H1 (cell line): ENCODE measurements at regions not wholly inside any gene's neighbourhood (a gene's known extent, or its start where the extent isn't known, plus 50 kb on each side); places are given as distances from the start of the nearest gene placed in this dataset.

Experiments used
- CTCF ChIA-PET: fragments of 300-600 bp; sonication (Branson Sonifier 250); formaldehyde crosslinking; loops from one replicate; lab custom pipeline; 2021; ENCODE audit not compliant: partially characterized antibody; lab: Charles Lee
- POLR2A ChIA-PET: fragments of 300-600 bp; sonication (Branson Sonifier 250); formaldehyde crosslinking; loops from one replicate; lab custom pipeline; 2021; ENCODE audit warnings: inconsistent platforms; ENCODE audit not compliant: partially characterized antibody; lab: Charles Lee
- DNase-seq, 2 experiments: peaks; one replicate each; pipeline versions ENCODE4 v3.0.0 to v3.0.0-alpha.2; 2010 to 2022; ENCODE audit warnings: low spot score in 2 of 2, low read depth in 1 of 2, mixed read lengths in 1 of 2
- FAIRE-seq: peaks from 2 replicates; lab custom pipeline; 2011; peaks lifted over from hg19 to GRCh38; lab: Jason Lieb, UNC
- H2AFZ ChIP-seq: 2 replicates; pipeline ENCODE4 v1.8.1; 2012; ENCODE audit warnings: low read length, inconsistent platforms
- H2AK5ac ChIP-seq: 2 replicates; pipeline ENCODE4 v1.6.1; 2013; ENCODE audit warnings: low read depth, low read length
- H2BK120ac ChIP-seq: replicated peaks from 2 replicates; pipeline ENCODE3; 2013; ENCODE audit warnings: low read depth, low read length, inconsistent platforms
- H2BK12ac ChIP-seq: 2 replicates; pipeline ENCODE4 v1.6.1; 2013; ENCODE audit warnings: low read depth, low read length
- H2BK15ac ChIP-seq: 2 replicates; pipeline ENCODE4 v1.6.1; 2013; ENCODE audit warnings: low read length
- H2BK20ac ChIP-seq: 2 replicates; pipeline ENCODE4 v1.6.1; 2013; ENCODE audit warnings: low read length
- H2BK5ac ChIP-seq: 2 replicates; pipeline ENCODE4 v1.6.1; 2013; ENCODE audit warnings: low read depth, low read length
- H3K14ac ChIP-seq: 2 replicates; pipeline ENCODE4 v1.6.1; 2013; ENCODE audit warnings: inconsistent platforms; ENCODE audit not compliant: insufficient read length
- H3K18ac ChIP-seq: 2 replicates; pipeline ENCODE4 v1.6.1; 2013; ENCODE audit warnings: low read length; ENCODE audit errors: extremely low read depth
- H3K23ac ChIP-seq: 2 replicates; pipeline ENCODE4 v1.6.1; 2013; ENCODE audit warnings: inconsistent platforms; ENCODE audit not compliant: insufficient read length
- H3K23me2 ChIP-seq: 2 replicates; pipeline ENCODE4 v1.6.1; 2013; ENCODE audit warnings: low read depth, low read length
- H3K27ac ChIP-seq: 2 replicates; pipeline ENCODE4 v1.6.1; 2011; ENCODE audit warnings: low read depth, low read length, inconsistent platforms
- H3K27me3 ChIP-seq, 4 experiments: replicated peaks in 1 of 4; 1 replicate in 1 of 4; 2 replicates in 3 of 4; pipeline versions ENCODE4 v1.6.1 to v1.8.1; 2011 to 2013; ENCODE audit warnings: low read length in 3 of 4, mild to moderate bottlenecking in 3 of 4, inconsistent platforms in 2 of 4, mixed read lengths in 2 of 4, moderate library complexity in 1 of 4; ENCODE audit not compliant: control insufficient read depth in 3 of 4, insufficient read depth in 3 of 4; ENCODE audit errors: extremely low read depth in 1 of 4
- H3K36me3 ChIP-seq, 4 experiments: 2 replicates each; pipeline versions ENCODE4 v1.6.1 to v1.8.1; 2011 to 2013; ENCODE audit warnings: mild to moderate bottlenecking in 4 of 4, low read length in 3 of 4, moderate library complexity in 2 of 4, control low read depth in 1 of 4, inconsistent platforms in 1 of 4; ENCODE audit not compliant: insufficient read depth in 4 of 4, control insufficient read depth in 2 of 4
- H3K4ac ChIP-seq: replicated peaks from 2 replicates; pipeline ENCODE3; 2013; ENCODE audit warnings: low read length, low read depth, mixed read lengths, inconsistent platforms; ENCODE audit not compliant: insufficient read length
- H3K4me1 ChIP-seq, 4 experiments: replicated peaks in 1 of 4; 1 replicate in 1 of 4; 2 replicates in 3 of 4; pipeline versions ENCODE4 v1.6.1 to v1.8.1; 2011 to 2013; ENCODE audit warnings: low read length in 3 of 4, inconsistent platforms in 2 of 4, mixed read lengths in 1 of 4; ENCODE audit not compliant: insufficient read depth in 4 of 4, control insufficient read depth in 3 of 4
- H3K4me2 ChIP-seq, 2 experiments: 2 replicates each; pipeline versions ENCODE4 v1.6.1 to v1.8.1; 2011 to 2013; ENCODE audit warnings: low read depth in 2 of 2, low read length in 2 of 2, control low read depth in 1 of 2, inconsistent platforms in 1 of 2, mild to moderate bottlenecking in 1 of 2; ENCODE audit not compliant: insufficient read depth in 1 of 2
- H3K4me3 ChIP-seq, 4 experiments: fragments of 200-600, 300-600 bp in 1 of 4; sonication (generic), shearing (Covaris generic), sonication (Bioruptor Twin) in 1 of 4; 2 replicates each; pipeline versions ENCODE4 v1.5.1 to v1.8.1; 2011 to 2016; ENCODE audit warnings: low read length in 4 of 4, low read depth in 3 of 4, control low read depth in 2 of 4, inconsistent platforms in 2 of 4, mild to moderate bottlenecking in 2 of 4, mixed read lengths in 1 of 4, moderate library complexity in 1 of 4; ENCODE audit not compliant: insufficient read depth in 2 of 4; ENCODE audit errors: extremely low read depth in 1 of 4
- H3K56ac ChIP-seq: replicated peaks from 2 replicates; pipeline ENCODE3; 2013; ENCODE audit warnings: low read depth, mild to moderate bottlenecking, mixed read lengths, low read length, inconsistent platforms; ENCODE audit not compliant: insufficient read length
- H3K79me1 ChIP-seq: 2 replicates; pipeline ENCODE4 v1.6.1; 2013; ENCODE audit warnings: low read depth, low read length, control low read depth
- H3K79me2 ChIP-seq, 2 experiments: 2 replicates each; pipeline versions ENCODE4 v1.6.1 to v1.8.1; 2012 to 2013; ENCODE audit warnings: low read length in 2 of 2, mild to moderate bottlenecking in 2 of 2, inconsistent platforms in 1 of 2; ENCODE audit not compliant: insufficient read depth in 2 of 2, control insufficient read depth in 1 of 2
- H3K9ac ChIP-seq, 4 experiments: replicated peaks in 1 of 4; 1 replicate in 1 of 4; 2 replicates in 3 of 4; pipeline versions ENCODE4 v1.6.1 to v1.8.1; 2011 to 2013; ENCODE audit warnings: low read depth in 3 of 4, low read length in 3 of 4, control low read depth in 2 of 4, mild to moderate bottlenecking in 2 of 4, moderate library complexity in 2 of 4, inconsistent platforms in 1 of 4; ENCODE audit errors: extremely low read depth in 1 of 4
- H3K9me3 ChIP-seq, 2 experiments: 2 replicates each; pipeline versions ENCODE4 v1.6.1 to v1.8.1; 2012 to 2013; ENCODE audit warnings: mild to moderate bottlenecking in 2 of 2, moderate library complexity in 2 of 2, control low read depth in 1 of 2, inconsistent platforms in 1 of 2, low read depth in 1 of 2, low read length in 1 of 2, mixed read lengths in 1 of 2; ENCODE audit not compliant: insufficient read depth in 2 of 2
- H4K20me1 ChIP-seq, 2 experiments: replicated peaks in 1 of 2; 2 replicates each; pipeline versions ENCODE3 to v1.8.1; 2011 to 2013; ENCODE audit warnings: inconsistent platforms in 2 of 2, low read length in 2 of 2, mild to moderate bottlenecking in 1 of 2; ENCODE audit not compliant: insufficient read depth in 2 of 2, control insufficient read depth in 1 of 2
- H4K5ac ChIP-seq: 2 replicates; pipeline ENCODE4 v1.6.1; 2013; ENCODE audit warnings: low read length, low read depth, mixed read lengths, inconsistent platforms; ENCODE audit not compliant: insufficient read length
- H4K8ac ChIP-seq: 2 replicates; pipeline ENCODE4 v1.8.0; 2013; ENCODE audit warnings: mild to moderate bottlenecking, moderate library complexity, low read length, inconsistent platforms; ENCODE audit not compliant: insufficient read depth; ENCODE audit errors: extremely low read depth
- H4K91ac ChIP-seq: replicated peaks from 2 replicates; pipeline ENCODE3; 2013; ENCODE audit warnings: low read length, mixed read lengths, inconsistent platforms; ENCODE audit not compliant: insufficient read length
- CBX5 ChIP-seq: fragments of 300-800, 300-1000 bp; sonication (generic); IDR thresholded peaks from 2 replicates; pipeline ENCODE4 v1.7.1; 2016; ENCODE audit warnings: antibody characterized with exemption, low read length, low read depth
- CEBPB ChIP-seq: IDR thresholded peaks from 2 replicates; pipeline ENCODE4 v1.6.1; 2012; ENCODE audit warnings: low read depth, low read length
- EGR1 ChIP-seq: IDR thresholded peaks from 2 replicates; pipeline ENCODE4 v1.6.1; 2011; ENCODE audit warnings: low read depth, low read length, borderline replicate concordance
- POLR2AphosphoS5 ChIP-seq: IDR thresholded peaks from 2 replicates; pipeline ENCODE4 v1.6.1; 2011; ENCODE audit warnings: low read depth, low read length
- RAD21 ChIP-seq, 2 experiments: IDR thresholded peaks in 1 of 2; conservative IDR thresholded peaks in 1 of 2; 2 replicates each; pipeline ENCODE4 v1.6.1; 2011; ENCODE audit warnings: low read depth in 2 of 2, low read length in 2 of 2, improper control_type of control experiment in 1 of 2, inconsistent platforms in 1 of 2, mild to moderate bottlenecking in 1 of 2, moderate library complexity in 1 of 2
- WGBS, 2 experiments: shearing (Covaris generic) in 1 of 2; methylation state at CpG; one replicate each; pipeline versions ENCODE4 v1.1.6 to v1.1.7; 2013 to 2015; ENCODE audit warnings: low lambda C conversion rate in 2 of 2, mixed read lengths in 2 of 2, inconsistent platforms in 1 of 2, low coverage in 1 of 2, missing lambda C conversion rate in 1 of 2; ENCODE audit not compliant: insufficient replicate concordance in 2 of 2, insufficient coverage in 1 of 2, insufficient read length in 1 of 2; ENCODE audit errors: extremely low coverage in 1 of 2, missing lambda C conversion rate in 1 of 2; 5-methylcytosine and 5-hydroxymethylcytosine counted together

DNA sequence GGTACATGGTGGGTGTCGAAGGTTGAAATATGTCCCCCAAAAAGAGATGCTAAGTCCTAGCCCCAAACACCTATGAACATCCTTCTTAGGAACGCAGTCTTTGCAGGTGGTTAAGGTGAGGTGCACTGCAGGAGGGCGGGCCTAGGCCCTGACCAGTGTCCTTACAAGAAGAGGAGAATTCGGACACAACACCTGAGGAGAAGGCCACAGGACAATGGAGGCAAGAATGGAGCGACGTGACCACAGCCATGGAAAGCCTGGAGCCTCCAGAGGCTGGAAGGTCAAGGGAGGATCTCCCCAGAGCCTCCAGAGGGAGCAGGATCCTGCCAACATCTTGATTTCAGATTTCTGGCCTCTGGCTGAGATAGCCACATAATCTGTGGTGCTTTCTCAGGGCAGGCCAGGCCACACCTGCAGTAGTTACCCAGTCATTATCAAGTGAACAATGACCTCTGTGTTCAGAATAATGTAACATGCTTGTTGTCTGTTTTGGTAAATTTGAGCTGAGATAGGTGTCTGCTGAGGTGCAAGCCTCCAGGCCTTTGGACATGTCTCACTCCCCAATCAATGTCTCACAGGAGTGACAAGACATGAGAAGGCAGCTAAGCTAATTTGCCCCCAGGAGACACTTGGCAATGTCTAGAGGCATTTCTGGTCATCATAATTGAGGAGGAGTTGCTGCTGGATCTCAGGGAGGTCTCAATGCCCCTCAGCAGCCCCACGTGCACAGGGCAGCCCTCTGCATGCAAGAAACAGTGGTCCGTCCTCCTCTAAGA is 498.9 kb downstream of the BRD1 start:
- Histone ChIP-seq H2BK120ac (no peak overlapping the region), H3K27ac (no peak overlapping the region), H3K18ac (no peak overlapping the region; the same call in 1 of the 2 replicates), H4K20me1 (no peaks in the 10 kb centered on the region), H3K4me3 (no peak overlapping the region), H3K23ac (no peak overlapping the region), H2AK5ac (no peak overlapping the region), H2BK20ac (no peak overlapping the region), H3K36me3 (no peaks in the 10 kb centered on the region), H4K8ac (no peak overlapping the region), H4K91ac (no peak overlapping the region), H3K4me1 (no peaks in the 10 kb centered on the region; a peak in 1 of 7 replicates), H3K4ac (no peak overlapping the region), H3K23me2 (no peaks in the 10 kb centered on the region), H2BK12ac (no peak overlapping the region), H3K79me1 (no peaks in the 10 kb centered on the region), H4K5ac (no peak overlapping the region), H2AFZ (no peak overlapping the region), H3K56ac (no peak overlapping the region), H3K9me3 (no peaks in the 10 kb centered on the region; a peak in 1 of 4 replicates), H2BK15ac (no peak overlapping the region), H2BK5ac (no peak overlapping the region), H3K14ac (no peak overlapping the region), H3K79me2 (no peaks in the 10 kb centered on the region), H3K9ac (no peak overlapping the region), H3K4me2 (no peak overlapping the region), H3K27me3 (no peaks in the 10 kb centered on the region)
- ChIA-PET CTCF (interaction anchor here (0.9 kb wide), 1 partner anchor 13 kb away, joined by 5 read pairs; no protein-coding TSS in a partner anchor), POLR2A (no interaction called here)
- 86% methylated on average over 8 of the region's 8 CpGs; no CpG with 5 or more reads in 1 of the 2 experiments for WGBS, 2 experiments
- TF ChIP-seq CEBPB, result no peak
- no peak for TF ChIP-seq EGR1
- TF ChIP-seq CBX5, result no peak
- no peak for TF ChIP-seq RAD21 (IDR thresholded peaks at IDR 0.05 in 1 of 2, conservative IDR thresholded peaks at IDR 0.05 in 1 of 2; ENCODE audit: low read depth in 2 of 2, low read length in 2 of 2)
- no peak for TF ChIP-seq POLR2AphosphoS5
- DNase-seq (no peak), FAIRE-seq (no peak)
